ENCODE measurements at regions not wholly inside any gene's neighbourhood (a gene's known extent, or its start where the extent isn't known, plus 50 kb on each side); places are given as distances from the start of the nearest gene placed in this dataset.

DNA sequence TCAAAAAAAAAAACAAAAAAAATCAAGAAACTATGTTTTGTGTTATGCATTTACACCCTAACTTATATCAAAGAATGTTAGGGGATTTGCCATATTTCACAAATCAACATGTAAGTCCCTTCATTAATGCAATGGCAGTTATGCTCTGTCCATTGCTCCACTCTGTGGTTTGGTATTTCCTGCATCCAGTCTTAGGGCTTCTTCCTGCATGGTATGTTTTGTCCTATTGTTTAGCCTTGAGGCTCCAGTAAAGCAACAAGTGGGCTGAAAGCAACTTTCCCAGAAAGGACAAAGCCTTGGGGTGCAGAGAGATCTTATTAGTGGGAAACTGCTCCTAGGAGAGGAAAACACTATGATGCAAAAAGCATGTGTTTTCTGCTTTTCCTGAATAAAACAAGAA is 474.1 kb downstream of the IRS1 start:
- Histone ChIP-seq H3K4me3 (ENCODE audit: low read depth, low read length) (no peak overlapping the region), H3K9ac (no peak overlapping the region), H3K27me3 (ENCODE audit: control insufficient read depth, insufficient read depth, low read length) (no peaks in the 10 kb centered on the region), H2AFZ (no peak overlapping the region), H3K4me1 (no peaks in the 10 kb centered on the region), H3K27ac (no peak overlapping the region), H3K36me3 (ENCODE audit: control insufficient read depth, insufficient read depth, low read length) (no peaks in the 10 kb centered on the region), H3K4me2 (ENCODE audit: low read length) (no peak overlapping the region), H3K9me3 (ENCODE audit: control insufficient read depth, low read length) (no peaks in the 10 kb centered on the region), H3K79me2 (no peaks in the 10 kb centered on the region)
- TF ChIP-seq, protein P1, sequence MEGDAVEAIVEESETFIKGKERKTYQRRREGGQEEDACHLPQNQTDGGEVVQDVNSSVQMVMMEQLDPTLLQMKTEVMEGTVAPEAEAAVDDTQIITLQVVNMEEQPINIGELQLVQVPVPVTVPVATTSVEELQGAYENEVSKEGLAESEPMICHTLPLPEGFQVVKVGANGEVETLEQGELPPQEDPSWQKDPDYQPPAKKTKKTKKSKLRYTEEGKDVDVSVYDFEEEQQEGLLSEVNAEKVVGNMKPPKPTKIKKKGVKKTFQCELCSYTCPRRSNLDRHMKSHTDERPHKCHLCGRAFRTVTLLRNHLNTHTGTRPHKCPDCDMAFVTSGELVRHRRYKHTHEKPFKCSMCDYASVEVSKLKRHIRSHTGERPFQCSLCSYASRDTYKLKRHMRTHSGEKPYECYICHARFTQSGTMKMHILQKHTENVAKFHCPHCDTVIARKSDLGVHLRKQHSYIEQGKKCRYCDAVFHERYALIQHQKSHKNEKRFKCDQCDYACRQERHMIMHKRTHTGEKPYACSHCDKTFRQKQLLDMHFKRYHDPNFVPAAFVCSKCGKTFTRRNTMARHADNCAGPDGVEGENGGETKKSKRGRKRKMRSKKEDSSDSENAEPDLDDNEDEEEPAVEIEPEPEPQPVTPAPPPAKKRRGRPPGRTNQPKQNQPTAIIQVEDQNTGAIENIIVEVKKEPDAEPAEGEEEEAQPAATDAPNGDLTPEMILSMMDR (IDR thresholded peaks at IDR 0.05), result no peak

DNA sequence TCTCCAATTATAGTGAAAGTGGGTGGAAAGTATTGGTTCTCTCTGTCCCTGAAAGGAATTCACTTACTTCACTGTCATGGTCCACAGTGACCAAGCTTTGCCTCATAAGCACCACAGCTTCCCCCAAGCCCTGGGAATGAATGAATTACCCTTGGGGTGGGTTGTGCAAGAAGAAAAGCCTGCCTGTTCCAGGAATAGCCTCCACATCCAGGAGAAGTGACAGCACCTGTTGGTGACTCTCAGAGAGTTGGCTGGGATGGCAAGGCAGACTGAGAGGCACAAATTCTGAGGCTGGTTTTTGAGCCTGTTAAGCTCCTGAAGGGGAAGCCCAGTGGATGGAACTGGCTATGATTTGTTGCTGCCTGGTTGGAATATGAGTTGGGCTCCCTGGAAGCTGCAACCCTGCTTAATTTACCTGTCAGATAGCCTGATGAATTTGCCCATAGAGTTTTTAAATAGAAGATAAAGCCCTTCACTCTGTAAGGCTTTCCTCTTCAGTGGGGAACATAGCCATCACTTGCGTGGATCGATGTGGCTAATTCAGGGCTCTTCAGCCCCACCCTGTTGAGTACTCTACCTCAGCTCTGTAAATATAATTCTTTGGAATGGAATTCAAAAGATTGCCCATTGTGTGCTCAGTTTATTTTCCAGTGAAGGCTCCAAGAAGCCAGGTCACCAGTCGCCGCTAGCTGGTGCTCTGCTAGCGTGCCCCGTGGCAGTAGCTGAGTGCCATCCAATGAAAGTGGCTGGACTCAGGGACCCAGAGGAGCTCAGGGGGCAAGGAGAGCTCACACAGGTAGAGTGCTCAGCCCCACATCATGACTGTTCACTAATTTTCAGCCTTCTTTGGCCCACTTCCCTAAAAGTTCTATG is 479.3 kb downstream of the IRS1 start:
- no peak overlapping the region for H3K4me2 ChIP-seq (ENCODE audit: low read length)
- no peaks in the 10 kb centered on the region for H3K27me3 ChIP-seq (ENCODE audit: control insufficient read depth, insufficient read depth, low read length)
- H3K36me3 ChIP-seq (ENCODE audit: control insufficient read depth, insufficient read depth, low read length), result no peaks in the 10 kb centered on the region
- TF ChIP-seq, protein P1 (IDR thresholded peaks at IDR 0.05), result no peak
- no peak overlapping the region for H3K27ac ChIP-seq
- no peaks in the 10 kb centered on the region for H3K9me3 ChIP-seq (ENCODE audit: control insufficient read depth, low read length)
- no peaks in the 10 kb centered on the region for H3K79me2 ChIP-seq
- H3K9ac ChIP-seq, result no peak overlapping the region
- H3K4me1 ChIP-seq, result no peaks in the 10 kb centered on the region
- no peak overlapping the region for H3K4me3 ChIP-seq (ENCODE audit: low read depth, low read length)
- no peak overlapping the region for H2AFZ ChIP-seq

DNA sequence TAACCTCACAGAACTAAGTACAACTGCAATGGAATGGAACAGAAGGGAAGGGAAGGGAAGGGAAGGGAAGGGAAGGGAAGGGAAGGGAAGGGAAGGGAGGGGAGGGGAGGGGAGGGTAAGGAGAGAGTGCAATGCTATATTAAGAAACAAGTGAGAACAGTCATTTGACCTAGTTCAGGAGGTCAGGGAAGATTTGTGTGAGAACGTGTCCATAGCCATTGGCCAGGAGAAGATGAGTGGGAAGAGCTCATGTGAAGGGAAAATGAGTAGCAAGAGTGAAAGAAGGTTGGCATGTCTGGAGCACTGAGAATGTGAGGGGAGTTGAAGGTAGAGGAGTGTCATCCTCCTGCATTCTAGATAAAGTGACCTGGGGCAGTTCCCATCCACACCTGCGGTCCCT is 481.6 kb downstream of the IRS1 start:
- no peaks in the 10 kb centered on the region for H3K36me3 ChIP-seq (ENCODE audit: control insufficient read depth, insufficient read depth, low read length)
- no peak overlapping the region for H2AFZ ChIP-seq
- H3K4me3 ChIP-seq (ENCODE audit: low read depth, low read length), result no peak overlapping the region
- no peak overlapping the region for H3K27ac ChIP-seq
- no peak overlapping the region for H3K4me2 ChIP-seq (ENCODE audit: low read length)
- no peaks in the 10 kb centered on the region for H3K27me3 ChIP-seq (ENCODE audit: control insufficient read depth, insufficient read depth, low read length)
- H3K9ac ChIP-seq, result no peak overlapping the region
- no peaks in the 10 kb centered on the region for H3K79me2 ChIP-seq
- H3K9me3 ChIP-seq (ENCODE audit: control insufficient read depth, low read length), result no peaks in the 10 kb centered on the region
- TF ChIP-seq, protein P1 (IDR thresholded peaks at IDR 0.05), result no peak
- H3K4me1 ChIP-seq, result no peaks in the 10 kb centered on the region

DNA sequence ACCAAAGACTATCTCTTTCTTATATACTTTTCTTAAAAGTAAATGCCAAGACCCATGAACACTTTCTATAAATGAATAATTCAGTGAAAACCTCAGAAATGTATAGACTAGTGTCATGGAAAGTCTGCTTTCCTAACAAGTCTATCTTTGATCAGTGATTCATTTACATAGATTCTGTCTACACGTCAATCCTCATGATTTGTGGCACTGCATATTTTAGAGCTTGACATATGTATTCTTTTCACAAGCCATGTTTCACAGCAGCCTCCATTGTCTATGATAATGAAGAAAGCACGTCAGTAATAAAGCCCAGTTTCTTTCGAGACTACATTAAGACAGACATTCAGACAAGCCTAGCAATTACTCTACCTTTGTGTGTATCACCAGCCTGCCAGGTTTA is 486.6 kb downstream of the IRS1 start:
- Histone ChIP-seq H3K27me3 (ENCODE audit: control insufficient read depth, insufficient read depth, low read length) (no peaks in the 10 kb centered on the region), H3K9me3 (ENCODE audit: control insufficient read depth, low read length) (no peaks in the 10 kb centered on the region), H3K27ac (no peak overlapping the region), H3K4me2 (ENCODE audit: low read length) (no peak overlapping the region), H3K79me2 (no peaks in the 10 kb centered on the region), H3K4me3 (ENCODE audit: low read depth, low read length) (no peak overlapping the region), H2AFZ (no peak overlapping the region), H3K4me1 (no peaks in the 10 kb centered on the region), H3K9ac (no peak overlapping the region), H3K36me3 (ENCODE audit: control insufficient read depth, insufficient read depth, low read length) (no peaks in the 10 kb centered on the region)
- TF ChIP-seq, protein P1 (IDR thresholded peaks at IDR 0.05), result no peak

DNA sequence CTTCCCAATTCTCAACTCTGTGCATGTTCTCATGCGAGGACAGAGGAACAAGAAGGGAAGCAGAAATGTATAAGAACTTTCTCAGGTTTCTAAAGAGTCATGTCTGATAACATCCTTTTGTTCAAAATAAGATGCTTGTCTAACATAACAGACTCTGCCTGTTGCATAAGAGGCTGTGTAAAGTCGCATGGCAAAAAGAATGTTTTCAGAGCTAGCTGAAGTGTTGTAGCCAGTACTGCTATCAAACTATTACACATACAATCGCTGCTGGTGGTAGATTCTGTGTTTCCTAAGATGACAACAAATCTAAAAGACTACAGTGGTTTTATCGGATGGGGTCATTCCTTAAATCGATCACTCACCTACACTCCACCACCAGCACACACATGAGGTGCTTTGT is 487.5 kb downstream of the IRS1 start:
- Histone ChIP-seq H3K9me3 (ENCODE audit: control insufficient read depth, low read length) (no peaks in the 10 kb centered on the region), H3K9ac (no peak overlapping the region), H3K4me1 (no peaks in the 10 kb centered on the region), H3K36me3 (ENCODE audit: control insufficient read depth, insufficient read depth, low read length) (no peaks in the 10 kb centered on the region), H3K27me3 (ENCODE audit: control insufficient read depth, insufficient read depth, low read length) (no peaks in the 10 kb centered on the region), H3K4me2 (ENCODE audit: low read length) (no peak overlapping the region), H3K79me2 (no peaks in the 10 kb centered on the region), H3K4me3 (ENCODE audit: low read depth, low read length) (no peak overlapping the region), H3K27ac (no peak overlapping the region), H2AFZ (no peak overlapping the region)
- TF ChIP-seq, protein P1 (IDR thresholded peaks at IDR 0.05), result no peak
